GM21576 (cell line): ENCODE measurements at regions not wholly inside any gene's neighbourhood (a gene's known extent, or its start where the extent isn't known, plus 50 kb on each side); places are given as distances from the start of the nearest gene placed in this dataset.
"Not testable (repeated sequence)": the region's sequence is repeated elsewhere in the genome, so short reads cannot be mapped to it uniquely, and the experiment has no call there.

ENCODE experiments used
- ATAC-seq: cut with Tn5 transposase; IDR thresholded peaks from one replicate; pipeline ENCODE4 v1.9.1; 2021; ENCODE audit warnings: mild to moderate bottlenecking, moderate library complexity; ENCODE audit not compliant: unreplicated experiment

DNA sequence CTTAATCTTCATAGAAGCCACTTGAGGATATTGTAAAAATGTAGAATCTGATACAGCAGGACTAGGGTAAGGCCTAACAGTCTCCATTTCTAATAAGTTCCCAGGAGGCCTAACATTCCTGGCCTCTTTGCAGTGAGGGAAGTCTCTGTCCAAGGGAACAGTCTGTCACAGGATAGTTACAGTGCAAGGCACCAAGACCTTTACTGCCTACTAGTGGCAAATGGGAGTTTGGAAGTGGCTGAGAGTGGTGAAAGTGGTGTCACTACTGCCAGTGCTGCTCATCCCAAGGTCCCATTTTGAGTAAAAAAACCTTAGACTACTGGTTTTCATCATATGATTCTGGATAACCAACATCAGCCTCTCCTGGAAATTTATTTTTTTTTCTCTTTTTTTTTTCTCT, 619.5 kb upstream of the SEMA3D start:
- no peak for ATAC-seq

DNA sequence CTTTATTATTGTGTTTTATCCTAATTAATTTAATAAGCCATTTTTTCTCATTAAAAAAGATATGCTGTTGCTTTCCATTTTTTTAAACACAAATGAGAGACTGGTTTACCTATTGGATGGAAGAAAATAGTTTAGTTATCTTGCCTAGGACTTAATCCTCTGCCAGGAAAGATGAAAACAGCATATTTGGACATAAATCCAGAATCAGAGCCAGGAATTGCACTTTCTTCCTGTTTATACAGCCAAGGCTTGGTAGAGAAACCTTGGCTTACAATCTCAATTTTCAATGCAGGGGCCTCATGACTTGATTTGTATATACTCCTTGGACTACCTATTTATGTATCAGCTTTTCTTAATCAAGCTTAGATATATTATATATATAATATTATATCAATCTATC, 618.8 kb upstream of the SEMA3D start:
- no peak for ATAC-seq

DNA sequence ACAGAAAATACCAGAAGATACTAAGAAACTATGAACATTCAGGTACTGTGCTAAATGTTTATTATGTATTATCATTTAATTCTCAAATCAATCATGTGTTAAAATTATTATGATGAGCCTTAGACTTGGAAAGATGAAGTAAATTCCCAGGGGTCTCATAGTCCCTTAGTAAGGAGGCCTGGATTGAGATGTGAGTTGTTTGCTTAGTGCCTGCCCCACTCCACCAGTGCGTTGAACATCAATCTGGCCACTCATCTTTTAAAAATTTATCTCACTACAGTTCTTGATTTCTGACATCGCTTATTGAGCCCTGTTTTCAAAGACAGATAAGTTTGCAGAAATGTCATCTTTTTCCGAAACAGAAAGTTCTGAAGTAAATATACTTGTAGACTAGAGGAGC, 618.4 kb upstream of the SEMA3D start:
- ATAC-seq, result no peak

DNA sequence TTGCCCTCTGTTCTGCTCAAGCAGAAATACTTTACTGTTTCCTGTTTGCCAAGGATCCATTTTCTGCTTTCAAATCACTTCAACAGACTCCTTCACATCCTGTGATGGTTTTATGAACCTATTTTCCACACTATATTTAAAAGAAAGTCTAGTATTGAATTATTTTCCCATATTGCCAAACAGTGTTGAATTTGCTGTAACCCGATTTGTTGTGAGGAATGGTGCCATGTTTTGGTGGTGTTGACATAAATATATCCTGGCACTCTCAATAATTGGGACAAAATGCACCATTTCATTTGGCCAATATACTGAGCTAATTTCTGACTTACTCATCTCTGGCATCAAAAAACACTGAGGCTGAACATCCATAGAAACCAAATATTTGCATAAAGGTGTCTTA, 615.4 kb upstream of the SEMA3D start:
- no peak for ATAC-seq

DNA sequence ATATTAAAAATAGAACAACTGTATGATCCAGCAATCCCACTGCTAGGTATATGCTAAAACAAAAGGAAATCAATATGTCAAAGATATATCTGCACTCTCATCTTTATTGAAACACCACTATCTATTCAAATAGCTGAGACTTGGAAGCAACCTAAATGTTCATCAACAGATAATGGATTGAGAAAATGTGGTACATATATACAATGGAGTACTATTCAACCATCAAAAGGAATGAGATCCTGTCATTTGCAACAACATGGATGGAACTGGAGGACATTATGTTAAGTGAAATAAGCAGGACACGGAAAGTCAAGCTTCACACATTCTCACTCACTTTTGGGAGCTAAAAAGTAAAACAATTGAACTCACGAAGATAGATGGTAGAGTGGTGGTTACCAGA, 610.1 kb upstream of the SEMA3D start:
- no peak for ATAC-seq

DNA sequence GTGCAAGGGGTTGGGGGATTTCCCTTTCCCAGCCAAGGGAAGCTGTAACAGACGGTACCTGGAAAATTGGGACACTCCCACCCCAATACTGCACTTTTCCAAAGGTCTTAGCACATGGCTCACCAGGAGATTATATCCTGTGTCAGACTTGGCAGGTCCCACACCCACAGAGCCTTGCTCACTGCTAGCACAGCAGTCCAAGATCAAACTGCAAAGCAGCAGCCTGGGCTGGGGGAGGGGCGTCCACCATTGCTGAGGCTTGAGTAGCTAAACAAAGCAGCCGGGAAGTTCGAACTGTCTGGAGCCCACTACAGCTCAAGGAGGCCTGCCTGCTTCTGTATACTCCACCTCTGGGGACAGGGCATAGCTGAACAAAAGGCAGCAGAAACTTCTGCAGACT, 604.2 kb upstream of the SEMA3D start:
- not testable (repeated sequence) for ATAC-seq

DNA sequence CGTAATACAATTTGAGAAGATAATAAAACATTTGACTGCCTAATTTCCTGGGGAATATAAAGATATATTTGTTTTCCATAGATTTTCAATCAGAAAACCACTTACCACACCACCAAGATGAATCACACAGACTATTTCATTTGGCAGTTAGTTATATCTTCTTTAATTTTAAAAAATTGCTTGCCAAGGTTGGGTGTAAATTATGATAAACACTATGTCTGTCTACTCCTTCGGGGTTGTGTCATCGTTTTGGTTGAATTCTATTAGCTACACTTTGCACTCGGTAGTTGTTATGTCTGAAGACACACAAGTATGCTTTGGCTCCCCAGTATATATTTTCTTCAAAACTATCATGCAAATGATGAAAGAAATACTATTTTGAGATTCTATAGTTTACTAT, 594.8 kb upstream of the SEMA3D start:
- no peak for ATAC-seq

DNA sequence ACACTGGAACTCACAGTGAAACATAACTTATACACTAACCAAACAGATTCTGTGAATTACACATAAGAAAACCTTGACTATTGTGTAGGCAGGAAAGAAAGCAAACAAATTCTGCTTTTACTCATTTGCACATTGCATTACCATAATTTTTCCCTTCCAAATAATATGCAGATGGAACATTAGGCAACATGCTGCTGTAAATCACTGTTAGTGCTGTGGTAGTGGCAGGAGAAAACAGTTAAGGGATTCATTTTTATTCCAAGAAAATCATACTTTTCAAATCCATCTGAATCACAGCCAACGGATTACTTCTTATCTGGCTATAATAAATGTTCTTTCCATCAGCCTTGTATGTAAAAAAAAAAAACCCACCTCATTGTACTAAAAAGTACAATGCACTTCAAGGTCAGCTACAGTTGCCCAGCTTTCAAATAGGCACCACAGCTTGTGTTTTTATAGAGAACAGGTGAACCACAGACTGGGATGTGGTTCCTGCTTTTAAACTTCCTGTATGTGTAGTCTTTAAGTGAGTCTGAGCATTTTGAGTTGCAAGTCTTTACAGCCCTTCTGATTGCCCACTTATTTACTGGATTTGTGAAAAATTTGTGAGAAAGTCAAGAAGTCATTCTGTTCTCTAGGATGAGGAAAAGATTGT, 590.0 kb upstream of the SEMA3D start:
- no peak for ATAC-seq

DNA sequence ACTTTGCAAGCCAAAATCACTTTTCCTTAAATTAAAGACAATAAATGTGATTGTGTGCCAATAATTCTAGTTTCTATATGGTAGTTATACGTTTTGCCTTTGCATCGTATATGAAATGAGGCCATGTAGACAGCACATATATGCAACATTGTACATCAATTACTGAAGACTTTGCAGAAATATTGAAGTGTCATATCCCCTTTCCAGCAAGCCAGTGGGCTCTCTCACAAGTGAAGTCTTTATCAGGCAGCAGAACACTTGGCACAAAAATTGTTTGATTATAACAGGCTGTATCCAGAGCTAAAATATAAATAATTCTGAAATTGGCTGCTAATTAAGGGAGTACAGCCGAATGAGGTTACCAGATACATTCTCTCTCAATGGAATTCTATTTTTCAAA, 588.6 kb upstream of the SEMA3D start:
- ATAC-seq, result no peak

DNA sequence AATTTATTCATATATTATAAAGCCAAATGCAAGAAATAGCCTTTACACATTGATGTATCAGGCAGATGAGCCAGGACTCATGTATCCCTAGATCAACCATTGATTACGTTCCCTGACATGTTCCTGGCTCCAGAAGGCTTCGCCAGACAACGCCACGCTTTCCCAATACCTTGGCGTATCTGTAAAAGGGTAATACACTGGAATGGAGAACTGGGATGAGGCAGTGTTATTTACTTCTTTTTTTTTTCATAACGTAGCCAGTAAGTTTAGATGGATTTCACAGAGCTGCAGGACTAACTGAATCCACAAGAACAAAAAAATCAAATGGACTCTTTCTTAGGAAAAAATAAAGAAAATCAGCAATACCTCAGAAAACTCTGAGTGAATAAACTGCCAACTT, 588.1 kb upstream of the SEMA3D start:
- ATAC-seq, result no peak

DNA sequence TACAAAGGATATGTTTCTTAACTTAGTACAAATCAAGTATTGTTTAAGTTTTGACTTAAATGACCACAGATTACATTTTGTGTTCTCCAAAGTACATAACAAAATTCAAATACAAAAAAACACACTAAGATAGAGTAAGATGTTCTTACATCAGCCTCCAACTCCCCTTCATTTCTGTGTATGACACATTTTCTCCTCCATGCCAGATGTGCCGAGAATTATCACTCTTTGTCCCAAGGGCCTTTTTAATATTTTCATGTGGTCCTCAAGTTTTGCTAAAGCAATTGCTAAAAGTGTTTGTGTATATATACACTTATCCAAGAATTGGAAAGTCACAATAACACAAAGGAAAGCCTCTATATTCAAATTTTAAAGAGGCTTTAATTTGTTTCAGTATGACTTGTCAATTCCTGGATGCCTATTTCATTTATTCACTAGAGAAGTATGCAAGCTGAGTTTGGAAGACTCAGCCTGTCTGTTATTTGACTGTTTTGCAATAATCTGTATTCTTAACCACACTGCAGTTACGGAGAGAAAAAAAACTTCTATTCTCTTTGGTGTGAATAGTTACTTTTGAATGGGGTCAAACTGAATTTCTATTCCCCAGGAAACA, 586.4 kb upstream of the SEMA3D start:
- no peak for ATAC-seq

DNA sequence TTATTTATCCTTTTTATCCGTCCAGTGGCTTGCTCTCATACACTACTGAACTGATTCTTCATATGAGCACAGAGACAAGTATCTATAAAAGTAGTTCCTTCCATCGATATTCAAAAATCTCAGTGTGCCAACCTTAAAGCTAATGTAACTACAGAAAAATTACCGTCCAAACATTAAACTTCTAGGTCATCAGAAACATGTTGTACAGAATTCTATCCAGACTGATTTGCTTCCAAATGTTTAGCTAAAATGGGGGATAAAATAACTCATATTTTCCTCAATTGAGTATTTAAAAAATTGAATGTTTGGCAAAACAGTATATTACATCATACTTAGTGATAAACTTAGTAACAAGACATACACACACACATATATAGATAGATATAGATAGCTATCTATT, 584.7 kb upstream of the SEMA3D start:
- no peak for ATAC-seq

DNA sequence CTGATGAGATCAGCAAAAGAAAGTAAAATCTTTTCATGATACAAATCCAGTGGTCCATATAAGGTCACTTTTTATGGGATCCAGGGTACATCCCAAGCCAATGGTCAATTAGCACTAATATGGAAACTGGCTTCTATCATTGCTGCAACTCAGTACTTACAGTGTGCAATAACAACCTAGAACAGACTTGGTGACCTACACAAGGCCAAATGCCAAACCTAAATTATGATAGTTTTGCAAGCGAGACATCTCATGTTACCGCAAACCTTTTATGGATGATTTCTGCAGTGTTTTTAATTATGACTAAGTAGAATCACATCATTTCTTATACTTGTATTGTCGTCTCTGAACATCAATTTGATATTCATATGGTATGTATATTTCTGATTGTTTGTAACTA, 583.5 kb upstream of the SEMA3D start:
- ATAC-seq, result no peak

DNA sequence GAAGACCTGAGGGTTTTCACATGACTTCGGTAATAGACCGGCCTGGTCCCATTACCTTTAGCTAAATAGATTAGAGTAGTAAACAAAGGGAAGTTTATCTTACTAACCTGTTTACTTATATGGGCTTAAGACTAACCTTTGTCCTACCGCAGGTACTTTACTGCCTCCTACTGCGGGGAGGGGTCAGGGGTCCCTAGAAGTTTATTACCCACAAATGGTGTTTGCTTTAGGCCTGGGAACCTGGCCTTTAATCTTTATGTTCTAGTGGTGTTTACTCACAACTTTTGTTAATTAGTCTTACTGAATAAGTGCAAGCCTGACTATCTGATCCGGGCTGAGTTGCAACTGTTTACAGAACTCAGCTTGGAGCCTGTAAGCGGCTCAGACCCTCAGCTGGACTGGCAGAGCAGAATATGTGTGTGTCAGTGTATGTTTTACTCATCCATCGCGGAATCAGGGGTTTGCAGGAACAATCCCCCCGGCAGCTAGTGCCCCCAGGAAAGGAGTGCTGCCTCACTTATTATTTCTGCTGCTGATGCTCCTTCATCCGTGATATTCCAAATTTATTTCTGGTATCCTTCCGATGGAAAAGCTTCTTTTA, 578.9 kb upstream of the SEMA3D start:
- ATAC-seq, result no peak

DNA sequence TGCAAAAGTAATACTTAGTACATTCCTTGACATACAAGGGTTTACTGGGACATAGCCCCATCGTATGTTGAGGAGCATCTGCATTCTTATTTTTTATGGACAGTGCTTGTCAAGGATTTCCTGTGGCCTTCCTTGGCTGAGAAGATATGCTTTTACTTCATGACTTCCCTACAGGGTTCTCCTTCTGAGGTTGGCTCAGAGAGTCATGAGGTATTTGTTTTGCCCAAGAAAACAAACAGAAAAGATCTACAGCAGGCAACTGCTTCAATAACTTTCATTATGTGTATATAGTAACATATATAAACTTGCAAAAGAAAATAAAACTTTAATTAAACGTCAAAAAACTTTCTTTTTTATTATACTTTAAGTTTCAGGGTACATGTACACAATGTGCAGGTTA, 577.2 kb upstream of the SEMA3D start:
- ATAC-seq, result no peak

DNA sequence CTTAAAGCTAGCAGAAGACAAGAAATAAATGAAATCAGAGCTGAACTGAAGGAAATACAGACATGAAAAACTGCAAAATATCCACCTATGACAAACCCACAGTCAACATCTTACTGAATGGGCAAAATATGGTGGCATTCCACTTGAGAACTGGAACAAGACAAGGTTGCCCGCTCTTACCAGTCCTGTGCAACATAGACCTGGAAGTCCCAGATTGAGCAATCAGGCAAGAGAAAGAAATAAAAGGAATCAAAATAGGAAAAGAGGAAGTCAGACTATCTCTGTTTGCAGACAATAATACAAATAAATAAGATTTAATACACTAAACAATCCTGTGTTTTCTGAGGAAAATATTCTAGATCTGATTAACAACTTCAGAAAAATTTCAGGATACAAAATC, 570.5 kb upstream of the SEMA3D start:
- no peak for ATAC-seq

DNA sequence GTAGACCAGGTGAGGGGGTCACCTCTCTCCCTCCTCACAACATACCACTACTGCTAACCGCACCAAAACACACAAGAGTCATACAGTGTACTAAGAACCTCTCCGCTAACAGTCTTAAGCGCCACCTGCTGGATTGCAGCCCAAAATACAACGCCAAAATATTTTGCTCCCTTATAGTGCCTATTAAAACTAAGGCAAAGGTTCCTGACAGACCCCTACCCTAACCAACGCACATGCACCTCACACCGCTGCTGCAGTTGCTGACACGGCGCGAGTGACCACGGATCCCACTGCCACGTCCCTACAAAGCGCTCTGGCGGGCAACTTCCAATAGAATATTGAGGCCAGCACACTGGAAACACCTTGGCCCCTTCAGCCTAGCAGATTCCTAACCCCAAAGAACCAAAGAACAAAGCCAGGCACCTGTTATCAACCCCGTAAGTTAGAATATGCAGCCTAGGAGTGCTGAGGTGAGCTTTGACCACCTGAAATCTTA, 563.6 kb upstream of the SEMA3D start:
- peak; percentile 97 for ATAC-seq

DNA sequence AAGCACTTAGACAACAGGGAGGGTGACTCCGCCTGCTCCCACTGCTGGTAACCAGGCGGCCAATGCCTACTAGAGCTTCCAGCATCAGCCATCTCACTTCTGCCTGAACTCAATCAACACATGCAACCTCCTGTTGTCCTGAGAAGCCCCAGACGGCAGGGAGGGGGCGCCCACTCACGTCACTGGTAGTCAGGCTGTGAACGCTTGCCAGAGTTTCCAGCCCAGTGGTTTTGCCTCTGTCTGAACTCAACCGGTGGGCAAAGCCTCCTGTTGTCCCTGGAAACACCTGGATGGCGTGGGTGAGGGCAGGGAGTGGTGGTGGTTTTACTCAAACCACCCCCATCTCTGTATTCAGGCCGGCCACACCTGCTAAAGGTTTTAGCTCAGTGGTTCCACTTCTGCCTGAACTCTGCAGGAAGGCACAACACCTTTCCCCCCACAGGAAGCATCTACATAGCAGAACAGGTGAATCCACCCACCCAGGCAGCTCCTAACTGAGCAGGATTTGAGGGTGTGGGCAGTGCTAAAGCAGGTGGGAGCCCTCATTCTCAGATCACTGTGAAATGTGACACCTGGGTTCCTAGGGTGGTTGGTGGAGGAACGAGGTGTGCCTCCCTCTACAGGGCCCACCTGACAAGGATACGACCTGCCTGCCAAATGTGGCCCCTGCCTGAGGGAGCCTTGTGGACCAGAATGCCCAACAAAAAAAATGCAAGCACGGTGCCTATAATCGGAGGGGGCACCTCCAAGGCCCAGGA, 563.0 kb upstream of the SEMA3D start:
- peak; percentile 35 for ATAC-seq

DNA sequence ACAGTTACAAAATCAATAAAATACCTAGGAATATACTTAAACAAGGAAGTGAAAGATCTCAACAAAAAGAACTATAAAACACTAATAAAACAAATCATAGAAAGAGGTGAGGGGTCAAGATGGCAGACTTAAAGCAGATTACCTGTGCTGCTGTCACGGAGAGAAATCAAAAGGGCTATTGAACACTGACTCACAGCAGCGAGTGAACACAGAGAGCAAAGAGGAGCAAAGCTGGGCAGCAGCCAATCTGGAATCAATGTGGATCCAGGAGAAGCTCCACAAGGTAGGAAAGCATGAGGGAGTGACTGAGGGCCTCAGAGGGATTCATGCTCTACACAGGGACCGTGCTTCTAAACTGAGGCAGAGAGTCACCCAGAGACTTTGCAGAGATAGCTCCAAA, 562.0 kb upstream of the SEMA3D start:
- ATAC-seq, result no peak

DNA sequence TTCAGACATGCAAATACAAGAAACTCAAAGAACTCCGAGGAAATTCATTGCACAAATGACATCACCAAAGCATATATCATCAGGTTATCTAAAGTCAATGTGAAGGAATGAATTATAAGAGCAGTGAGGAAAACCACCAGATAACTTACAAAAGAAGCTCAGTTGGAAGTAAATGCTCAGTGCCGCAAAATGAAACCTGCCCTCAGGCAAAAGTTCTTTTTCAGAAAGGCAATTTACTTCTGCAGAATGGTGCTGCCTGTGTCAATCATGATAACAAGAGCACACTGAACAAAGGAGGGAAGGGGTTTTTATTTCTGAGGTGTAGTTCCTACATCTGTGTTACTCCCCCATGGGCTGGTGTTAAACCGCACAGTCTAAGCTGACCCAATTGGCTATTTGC, 550.6 kb upstream of the SEMA3D start:
- no peak for ATAC-seq

DNA sequence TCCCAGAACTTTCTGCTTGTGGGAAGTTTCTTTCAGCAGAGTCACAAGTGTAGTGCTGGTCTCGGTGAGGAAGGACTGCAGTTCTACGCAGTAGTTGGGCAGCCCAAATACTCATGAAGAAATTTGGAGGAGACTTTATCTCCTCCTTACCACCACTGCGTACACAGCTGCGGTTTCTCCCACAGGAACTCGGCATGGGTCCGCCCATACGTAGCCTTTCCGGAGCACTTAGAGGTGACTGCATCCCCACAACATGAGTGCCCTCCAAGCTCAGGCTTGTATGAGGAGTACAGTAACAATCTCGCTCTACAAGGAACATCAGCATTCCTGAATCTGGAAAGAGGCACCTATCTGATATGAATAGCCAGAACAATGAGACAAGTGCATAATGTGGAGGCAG, 549.2 kb upstream of the SEMA3D start:
- ATAC-seq, result no peak

DNA sequence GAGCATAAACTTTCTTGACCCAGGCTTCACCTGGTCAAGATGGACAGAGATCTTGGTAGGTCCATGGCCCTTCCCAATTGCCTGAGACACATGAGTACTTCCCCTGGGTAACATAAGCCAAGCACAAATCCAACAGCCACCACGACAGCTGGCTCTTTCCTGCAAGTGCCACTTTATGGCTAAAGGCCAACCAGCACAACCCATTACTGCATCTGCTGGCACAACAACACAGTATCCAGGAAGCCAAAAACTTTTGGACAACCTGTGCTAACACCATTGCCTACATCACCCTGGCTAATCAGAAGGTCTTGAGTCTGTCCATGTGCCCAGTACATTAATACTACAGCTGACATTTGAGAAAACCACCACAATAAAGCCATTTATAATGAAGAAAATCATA, 548.0 kb upstream of the SEMA3D start:
- no peak for ATAC-seq
